ENCODE measurements at regions not wholly inside any gene's neighbourhood (a gene's known extent, or its start where the extent isn't known, plus 50 kb on each side); places are given as distances from the start of the nearest gene placed in this dataset.
A peak's percentile ranks its signal among the peaks of the same experiment; 100 is the strongest.

DNA sequence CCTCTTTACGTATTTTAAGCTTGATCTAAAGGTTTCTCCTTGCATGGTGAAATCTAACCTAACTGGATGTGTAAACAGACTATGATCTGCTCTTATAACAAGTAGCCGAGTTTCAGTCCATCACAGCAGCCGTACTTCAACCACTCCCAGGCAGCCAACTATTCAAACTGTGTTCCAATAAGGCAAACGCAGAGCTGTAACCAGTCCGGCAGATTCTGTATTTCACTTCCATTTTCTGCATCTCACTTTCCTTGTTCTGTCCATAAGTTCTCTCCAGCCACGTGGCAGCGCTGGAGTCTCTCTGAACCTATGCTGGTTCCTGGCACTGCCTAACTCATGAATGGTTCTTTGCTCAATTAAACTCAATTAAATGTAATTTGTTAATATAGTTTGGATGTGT lies 132.6 kb downstream of the FHDC1 start:
- Mint-ChIP-seq H3K27me3 (no peaks in the 10 kb centered on the region), H3K4me3 (no peak overlapping the region), H3K4me1 (no peaks in the 10 kb centered on the region), H3K36me3 (no peaks in the 10 kb centered on the region), H3K9me3 (peaks cover 3% of the 10 kb centered on the region), H3K27ac (no peak overlapping the region)
- no peak for ATAC-seq

DNA sequence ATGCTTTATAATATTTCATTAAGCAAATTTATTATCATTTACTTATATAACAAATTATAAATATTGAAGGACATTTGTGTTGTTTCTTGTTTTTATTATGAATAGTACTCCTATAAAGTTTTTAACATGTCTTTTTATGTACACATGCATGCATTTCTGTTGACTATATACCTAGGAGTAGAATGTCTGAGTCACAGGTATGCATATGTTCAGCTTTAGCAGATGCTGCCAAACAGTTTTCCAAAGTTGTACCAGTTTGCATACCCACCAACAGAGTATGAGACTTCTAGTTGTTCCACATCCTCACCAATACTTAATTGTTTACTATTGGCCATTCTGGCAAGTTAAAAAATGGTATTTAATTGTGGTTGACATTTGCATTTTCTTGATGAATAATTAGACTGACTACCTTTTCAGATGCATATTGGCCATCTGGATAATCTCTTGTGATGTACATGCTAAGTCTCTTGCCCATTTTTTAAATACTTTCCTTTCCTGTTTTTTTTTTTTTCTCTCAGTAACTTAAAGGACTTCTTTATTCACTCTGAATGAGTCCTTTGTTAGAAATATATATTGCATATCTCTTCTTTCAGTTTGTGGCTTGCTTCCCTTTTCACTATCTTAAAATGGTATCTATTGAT lies 132.2 kb upstream of the TRIM2 start:
- H3K27ac Mint-ChIP-seq: no peak overlapping the region
- ATAC-seq: no peak
- no peak overlapping the region for H3K4me3 Mint-ChIP-seq
- H3K36me3 Mint-ChIP-seq: no peaks in the 10 kb centered on the region
- no peaks in the 10 kb centered on the region for H3K27me3 Mint-ChIP-seq
- H3K9me3 Mint-ChIP-seq: peaks cover 3% of the 10 kb centered on the region
- H3K4me1 Mint-ChIP-seq: peaks cover 25% of the 10 kb centered on the region

DNA sequence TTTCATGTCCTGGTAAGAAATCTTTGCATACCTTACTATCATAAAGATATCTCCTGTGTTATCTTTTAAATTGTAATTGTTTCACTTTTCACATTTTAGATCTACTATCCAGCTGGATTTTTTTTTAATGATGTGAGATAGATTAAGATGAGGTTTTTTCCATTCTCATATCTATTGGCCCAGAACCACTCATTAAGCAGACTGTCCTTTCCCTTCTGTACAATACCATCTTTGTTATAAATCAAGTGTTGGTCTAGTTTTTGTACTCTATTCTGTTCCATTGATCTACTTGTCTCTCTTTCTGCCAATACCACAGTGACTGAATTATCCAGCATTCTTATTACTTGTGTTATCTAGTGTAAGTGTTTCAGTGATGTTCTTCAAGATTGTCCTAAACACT lies 131.6 kb upstream of the TRIM2 start:
- H3K4me1 Mint-ChIP-seq: peaks cover 25% of the 10 kb centered on the region
- no peak overlapping the region for H3K27ac Mint-ChIP-seq
- H3K36me3 Mint-ChIP-seq: no peaks in the 10 kb centered on the region
- H3K9me3 Mint-ChIP-seq: peaks cover 3% of the 10 kb centered on the region
- H3K4me3 Mint-ChIP-seq: no peak overlapping the region
- H3K27me3 Mint-ChIP-seq: no peaks in the 10 kb centered on the region
- no peak for ATAC-seq

DNA sequence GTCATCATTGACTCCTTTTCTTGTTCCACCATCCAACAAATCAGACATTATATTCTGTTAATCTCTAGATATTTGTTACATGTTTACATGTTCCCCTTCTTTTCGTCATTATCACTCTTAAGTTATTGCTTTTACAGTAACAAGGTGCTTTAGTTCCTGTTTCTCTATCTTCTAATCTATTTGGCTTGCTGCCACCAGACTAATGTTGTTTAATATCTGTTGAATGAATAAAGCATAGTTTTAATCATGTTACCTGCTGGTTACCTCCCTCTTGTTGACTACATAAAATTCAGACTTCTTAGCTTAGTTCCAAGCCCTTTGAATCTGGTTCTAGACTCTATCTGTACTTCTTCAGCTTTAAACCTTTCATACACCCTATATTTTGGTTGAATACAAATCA lies 129.8 kb upstream of the TRIM2 start:
- Mint-ChIP-seq H3K27ac (peak overlapping the region; percentile 33), H3K27me3 (no peaks in the 10 kb centered on the region), H3K4me3 (no peak overlapping the region), H3K4me1 (peaks cover 25% of the 10 kb centered on the region), H3K9me3 (peaks cover 3% of the 10 kb centered on the region), H3K36me3 (no peaks in the 10 kb centered on the region)
- no peak for ATAC-seq

DNA sequence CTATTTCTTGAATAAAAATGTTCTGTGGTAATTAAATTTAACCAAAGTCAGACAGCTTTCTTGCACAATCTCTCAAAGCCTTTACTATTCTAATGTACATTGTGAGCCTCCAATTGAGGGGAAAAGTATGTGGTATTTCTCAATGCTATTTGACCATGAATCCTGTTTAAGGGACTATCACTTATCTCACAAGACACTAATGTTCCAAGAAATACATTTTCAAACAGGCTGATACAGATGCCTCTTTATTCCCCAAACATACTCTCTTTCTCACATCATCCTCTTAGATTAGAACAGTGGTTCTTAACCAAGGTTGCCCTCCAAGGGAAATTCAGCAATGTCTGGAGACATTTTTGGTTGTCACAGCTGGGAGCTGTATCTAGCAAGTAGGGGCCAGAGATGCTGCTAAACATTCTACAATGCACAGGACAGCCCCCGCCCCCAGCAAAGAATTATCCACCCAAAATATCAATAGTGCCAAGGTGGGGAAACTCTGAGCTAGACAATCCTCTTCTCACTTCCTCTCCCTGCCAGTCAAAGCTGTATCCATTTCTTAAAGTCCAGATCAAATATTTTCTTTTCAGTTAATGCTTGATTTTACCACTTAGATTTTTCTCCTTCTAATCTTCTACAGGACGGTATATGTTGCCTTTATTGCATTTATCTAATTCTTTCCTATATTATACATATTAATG lies 129.2 kb upstream of the TRIM2 start:
- Mint-ChIP-seq H3K27ac (no peak overlapping the region), H3K36me3 (no peaks in the 10 kb centered on the region), H3K27me3 (no peaks in the 10 kb centered on the region), H3K4me3 (no peak overlapping the region), H3K4me1 (peaks cover 25% of the 10 kb centered on the region), H3K9me3 (peaks cover 3% of the 10 kb centered on the region)
- ATAC-seq: peak; percentile 71

DNA sequence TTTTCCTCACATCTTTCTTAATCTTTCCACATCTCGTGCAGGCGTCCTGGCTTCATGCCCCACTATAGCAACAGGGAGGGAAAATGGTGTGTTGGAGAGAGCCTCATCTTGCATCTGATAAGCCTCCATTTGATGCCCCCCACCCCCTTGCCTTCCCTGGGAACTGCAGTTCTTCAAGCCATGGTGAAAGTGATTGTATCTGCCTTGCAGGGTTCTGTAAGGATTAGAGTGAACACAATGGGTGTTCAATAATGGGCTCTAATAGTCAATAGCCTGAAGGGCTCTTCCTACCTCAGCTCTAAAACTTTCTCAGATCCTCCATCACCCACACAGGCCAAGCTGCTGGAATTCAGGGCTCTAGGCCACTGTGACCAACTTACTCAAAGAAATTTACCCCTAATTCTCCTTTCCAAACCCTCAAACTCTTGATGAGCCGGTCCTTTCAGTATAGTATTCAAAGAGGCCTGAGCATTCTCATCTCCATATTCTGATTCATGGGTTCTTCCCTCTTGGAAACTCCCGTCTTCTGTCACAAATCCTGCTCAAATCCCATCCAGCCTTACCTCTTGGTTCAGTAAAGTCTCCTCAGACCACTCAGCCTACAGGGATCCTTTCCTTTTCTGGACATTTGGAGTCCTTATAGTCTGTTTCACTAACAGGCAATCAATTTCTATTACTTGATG lies 128.3 kb upstream of the TRIM2 start:
- Mint-ChIP-seq H3K4me1 (peaks cover 25% of the 10 kb centered on the region), H3K9me3 (peaks cover 3% of the 10 kb centered on the region), H3K36me3 (no peaks in the 10 kb centered on the region), H3K4me3 (no peak overlapping the region), H3K27me3 (no peaks in the 10 kb centered on the region), H3K27ac (no peak overlapping the region)
- no peak for ATAC-seq

DNA sequence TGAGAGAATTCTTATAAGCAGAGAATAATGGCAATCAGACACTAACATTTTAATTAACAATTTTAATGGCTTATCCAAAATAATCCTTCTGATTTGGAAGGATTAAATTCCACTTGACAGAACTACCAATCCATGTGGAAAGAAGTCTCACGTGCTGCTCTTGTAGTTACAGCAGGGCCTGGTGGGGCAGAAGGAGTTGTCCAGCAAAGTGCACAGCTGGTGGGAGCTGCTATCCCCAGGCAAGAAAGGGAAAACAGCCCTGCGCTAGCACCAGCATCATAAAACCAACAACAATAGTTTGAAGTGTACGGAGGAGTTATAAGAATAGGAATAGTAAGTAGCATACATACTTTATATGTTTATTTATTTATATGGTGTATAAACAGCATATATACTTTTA lies 127.4 kb upstream of the TRIM2 start:
- ATAC-seq: no peak

DNA sequence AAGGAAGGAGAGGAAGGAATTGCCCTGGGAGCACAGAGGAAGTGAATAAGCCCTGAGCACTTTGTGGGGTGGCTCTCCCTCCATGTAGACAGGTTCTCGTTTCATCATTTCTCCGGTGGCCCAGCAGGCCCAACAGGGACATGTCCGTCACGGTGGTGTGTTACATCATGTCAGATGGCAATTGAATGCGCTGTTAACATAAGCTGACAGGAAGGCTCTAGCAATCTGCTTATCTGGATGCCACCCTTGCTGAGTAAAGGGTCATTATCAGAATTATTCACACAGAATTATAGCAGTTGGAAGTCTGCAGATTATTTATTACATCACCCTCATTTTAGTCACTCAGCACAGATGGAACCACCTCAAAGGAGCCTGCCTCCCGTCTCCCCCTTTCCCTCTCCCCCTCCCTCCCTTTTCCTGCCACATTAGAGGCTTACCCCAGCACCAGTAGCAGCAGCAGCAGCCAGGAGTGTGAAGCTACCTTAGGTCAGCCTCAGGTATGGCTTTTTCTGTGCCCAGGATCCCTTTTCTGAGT lies 124.3 kb upstream of the TRIM2 start:
- Mint-ChIP-seq H3K36me3 (no peaks in the 10 kb centered on the region), H3K27me3 (no peaks in the 10 kb centered on the region), H3K4me3 (no peak overlapping the region), H3K9me3 (no peaks in the 10 kb centered on the region), H3K27ac (no peak overlapping the region), H3K4me1 (peaks cover 38% of the 10 kb centered on the region)
- ATAC-seq: no peak

More for the DNA sequence above, 127.4 kb upstream of the TRIM2 start:
- Mint-ChIP-seq H3K4me1 (peaks cover 29% of the 10 kb centered on the region), H3K9me3 (no peaks in the 10 kb centered on the region), H3K4me3 (no peak overlapping the region), H3K36me3 (no peaks in the 10 kb centered on the region), H3K27ac (no peak overlapping the region), H3K27me3 (no peaks in the 10 kb centered on the region)

DNA sequence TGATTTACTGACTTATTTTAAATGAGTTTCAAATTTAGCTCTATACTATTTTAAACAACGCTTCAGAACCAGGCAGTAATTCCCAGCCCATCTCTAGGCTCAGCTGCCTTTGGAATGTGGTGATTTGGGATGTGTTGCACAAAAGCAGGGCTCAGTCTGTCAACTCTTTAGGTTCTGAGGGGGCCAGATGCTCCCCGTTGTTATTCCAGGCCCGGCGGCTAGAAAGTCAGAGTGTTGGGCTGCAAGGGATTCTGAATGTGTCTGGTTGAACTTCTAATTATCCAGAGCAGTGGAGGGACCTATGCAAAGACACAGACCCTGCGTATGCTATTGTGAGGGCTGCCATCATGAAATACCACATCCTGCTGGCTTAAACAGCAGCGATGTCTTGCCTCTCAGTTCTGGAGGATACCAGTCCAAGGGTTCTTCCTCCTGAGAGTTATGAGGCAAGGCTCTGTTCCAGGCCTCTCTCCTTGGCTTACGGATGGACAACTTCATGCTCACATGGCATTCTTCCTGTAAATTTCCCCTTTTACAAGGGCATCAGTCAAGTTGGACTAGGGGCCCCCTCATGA lies 123.2 kb upstream of the TRIM2 start:
- peaks cover 34% of the 10 kb centered on the region for H3K4me1 Mint-ChIP-seq
- no peaks in the 10 kb centered on the region for H3K27me3 Mint-ChIP-seq
- no peak for ATAC-seq
- no peaks in the 10 kb centered on the region for H3K9me3 Mint-ChIP-seq
- H3K4me3 Mint-ChIP-seq: no peak overlapping the region
- H3K36me3 Mint-ChIP-seq: no peaks in the 10 kb centered on the region
- no peak overlapping the region for H3K27ac Mint-ChIP-seq

DNA sequence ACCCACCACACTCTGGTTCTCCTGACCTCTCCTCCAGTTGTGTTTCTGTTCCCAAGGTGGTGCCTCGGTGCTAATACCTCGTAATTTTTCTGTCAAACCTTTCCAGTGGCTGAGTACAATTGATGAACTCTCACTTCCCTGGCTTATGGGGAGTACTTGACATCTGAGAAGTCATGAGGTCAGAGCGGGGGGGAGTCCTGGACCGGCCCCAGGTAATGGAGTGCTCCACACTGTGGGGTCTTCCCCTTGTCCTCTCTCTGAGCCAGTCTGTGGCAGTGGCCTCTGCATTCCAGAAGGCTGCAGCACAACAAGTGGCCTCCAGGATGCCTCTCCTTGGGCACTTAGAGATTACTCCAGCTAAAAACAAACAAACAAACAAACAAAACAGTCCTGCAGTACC lies 122.5 kb upstream of the TRIM2 start:
- no peak for ATAC-seq
- Mint-ChIP-seq H3K36me3 (no peaks in the 10 kb centered on the region), H3K9me3 (no peaks in the 10 kb centered on the region), H3K27ac (peak overlapping the region; percentile 73), H3K27me3 (no peaks in the 10 kb centered on the region), H3K4me3 (no peak overlapping the region), H3K4me1 (peaks cover 31% of the 10 kb centered on the region)

DNA sequence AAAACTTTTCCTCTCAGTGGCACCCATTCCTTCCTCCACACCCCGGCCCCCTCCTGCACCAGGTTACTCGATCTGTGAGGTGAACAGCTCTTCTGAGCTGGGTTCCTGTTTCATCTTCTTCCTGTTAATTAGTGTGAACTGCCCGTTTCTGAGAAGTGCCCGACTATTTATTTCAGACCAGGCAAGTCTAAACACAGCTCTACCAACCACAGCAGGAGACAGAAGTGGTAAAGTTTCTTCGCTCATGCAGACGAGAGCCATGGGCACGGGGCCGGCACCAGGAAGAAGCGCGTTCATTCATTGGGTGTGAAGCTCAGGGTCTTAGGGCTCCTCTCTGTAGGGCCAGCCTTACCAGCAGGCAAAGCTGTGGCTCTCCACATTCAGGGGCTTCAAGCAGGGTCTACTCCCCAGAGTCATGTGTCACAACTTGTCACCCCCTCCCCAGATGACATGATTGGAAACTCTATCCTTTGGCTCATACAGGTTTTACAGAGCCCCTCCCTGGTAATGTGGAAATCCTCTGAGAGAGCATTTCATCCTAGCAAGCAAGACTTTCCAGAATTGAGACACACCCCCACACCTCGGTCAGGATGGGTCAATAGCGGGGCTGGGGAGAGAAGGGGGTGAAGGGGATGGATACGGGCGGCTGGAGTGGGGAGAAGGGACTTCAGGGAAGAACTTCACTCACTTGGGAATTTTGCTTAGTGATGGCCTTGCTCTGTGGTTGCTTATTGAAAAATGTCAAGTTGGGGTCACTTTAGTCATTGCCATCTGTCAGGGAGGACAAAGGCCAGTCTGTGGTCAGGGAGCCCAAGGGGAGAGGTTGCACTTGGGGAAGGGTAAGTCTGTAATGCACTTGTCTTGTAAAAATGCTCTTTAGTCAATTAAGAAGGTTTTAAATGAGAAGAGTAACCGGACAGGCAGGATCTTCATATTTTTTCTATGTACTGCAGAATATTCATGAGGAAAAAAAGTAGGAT lies 121.6 kb upstream of the TRIM2 start:
- no peaks in the 10 kb centered on the region for H3K36me3 Mint-ChIP-seq
- ATAC-seq: peak; percentile 71
- peak overlapping the region; percentile 45 for H3K4me3 Mint-ChIP-seq
- no peaks in the 10 kb centered on the region for H3K9me3 Mint-ChIP-seq
- peaks cover 31% of the 10 kb centered on the region for H3K4me1 Mint-ChIP-seq
- H3K27ac Mint-ChIP-seq: peak overlapping the region; percentile 73
- H3K27me3 Mint-ChIP-seq: no peaks in the 10 kb centered on the region

DNA sequence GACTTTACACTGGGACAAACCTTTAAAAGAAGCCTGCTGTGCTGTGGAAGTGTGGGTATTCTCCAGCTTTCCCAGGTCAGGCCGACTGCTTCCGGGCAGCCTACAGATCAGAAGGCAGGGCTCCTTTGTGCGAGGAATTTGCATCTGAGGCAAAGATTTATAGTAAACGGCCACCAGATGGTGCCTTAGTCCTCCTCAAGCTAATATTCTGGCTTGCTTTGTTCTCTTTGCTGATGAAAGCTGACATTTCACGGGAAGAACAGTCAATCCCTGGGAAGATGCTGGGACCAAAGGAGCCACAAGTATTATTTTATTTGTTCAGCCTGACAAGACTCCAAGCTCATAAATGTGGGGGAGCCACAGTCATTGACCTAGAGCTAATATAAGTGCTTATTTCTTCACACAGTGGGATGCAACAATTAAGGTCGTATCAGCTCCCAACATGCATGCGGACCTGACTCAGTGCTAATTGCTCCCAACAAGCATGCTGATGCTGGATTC lies 120.7 kb upstream of the TRIM2 start:
- Mint-ChIP-seq H3K4me1 (peaks cover 31% of the 10 kb centered on the region), H3K27me3 (no peaks in the 10 kb centered on the region)

DNA sequence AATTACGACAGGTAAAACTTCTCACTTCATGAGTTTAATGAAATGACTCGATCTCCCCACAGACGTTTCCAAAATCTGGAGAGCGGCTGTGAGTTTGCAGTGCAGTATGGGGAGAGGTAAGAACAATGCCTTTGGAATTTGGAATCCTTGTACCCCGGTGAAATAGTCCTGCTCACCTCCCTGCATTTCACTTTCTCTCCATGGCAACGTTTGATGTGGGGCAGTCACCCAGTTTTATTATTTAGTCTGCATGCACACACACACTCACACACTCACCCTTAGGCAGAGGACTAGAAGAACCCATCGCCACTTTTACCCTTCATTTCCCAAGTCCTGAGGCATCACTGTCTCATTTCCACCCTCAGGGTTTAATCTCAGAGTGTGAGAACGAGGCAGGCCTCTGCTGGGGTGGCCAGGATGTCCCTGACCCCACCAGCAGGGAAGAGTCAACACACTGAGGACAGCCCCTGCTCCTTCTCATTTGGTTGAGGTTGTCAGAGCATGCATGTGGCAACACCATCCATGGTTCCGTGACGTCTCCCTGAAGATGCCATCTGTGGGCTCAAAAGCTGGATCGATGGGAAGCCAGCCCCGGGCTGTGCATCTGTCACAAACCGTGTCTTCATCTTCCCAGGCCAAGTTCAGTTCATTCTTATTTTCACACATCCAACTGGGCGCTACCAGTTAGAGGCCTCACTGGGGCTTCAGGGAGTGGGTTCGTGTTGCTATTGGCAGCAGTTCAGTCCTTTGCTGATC lies 119.8 kb upstream of the TRIM2 start:
- no peak for ATAC-seq
- no peak overlapping the region for H3K27ac Mint-ChIP-seq
- H3K9me3 Mint-ChIP-seq: no peaks in the 10 kb centered on the region
- H3K4me1 Mint-ChIP-seq: peaks cover 31% of the 10 kb centered on the region
- H3K4me3 Mint-ChIP-seq: no peak overlapping the region
- no peaks in the 10 kb centered on the region for H3K27me3 Mint-ChIP-seq
- no peaks in the 10 kb centered on the region for H3K36me3 Mint-ChIP-seq

More for the DNA sequence above, 120.7 kb upstream of the TRIM2 start:
- H3K9me3 Mint-ChIP-seq: no peaks in the 10 kb centered on the region
- ATAC-seq: peak; percentile 57
- H3K4me3 Mint-ChIP-seq: peak overlapping the region; percentile 35
- H3K27ac Mint-ChIP-seq: peak overlapping the region; percentile 73
- no peaks in the 10 kb centered on the region for H3K36me3 Mint-ChIP-seq
